DMS153 (cell line): ENCODE measurements at regions not wholly inside any gene's neighbourhood (a gene's known extent, or its start where the extent isn't known, plus 50 kb on each side); places are given as distances from the start of the nearest gene placed in this dataset.
"Not testable (repeated sequence)": the region's sequence is repeated elsewhere in the genome, so short reads cannot be mapped to it uniquely, and the experiment has no call there.

ENCODE experiments used
- DNase-seq: peaks from one replicate; lab custom pipeline; 2025; lab: John Stamatoyannopoulos, UW

- DNase-seq: no peak
Observed at GRCh38 chr15:66964111-66964738, 101.2 kb upstream of the SMAD3 start.

GRCh38 chr15:66964791-66965190 is 100.6 kb upstream of the SMAD3 start:
- DNase-seq: no peak

GRCh38 chr15:66965201-66965900 is 100.1 kb upstream of the SMAD3 start:
- DNase-seq: no peak

GRCh38 chr15:66966256-66966655 is 99.1 kb upstream of the SMAD3 start:
- DNase-seq: no peak

GRCh38 chr15:66968806-66969596 is 96.4 kb upstream of the SMAD3 start:
- DNase-seq: no peak

GRCh38 chr15:66974131-66974530 is 91.3 kb upstream of the SMAD3 start:
- not testable (repeated sequence) for DNase-seq

GRCh38 chr15:66976106-66976640 is 89.2 kb upstream of the SMAD3 start:
- DNase-seq: not testable (repeated sequence)

GRCh38 chr15:66980326-66980725 is 85.1 kb upstream of the SMAD3 start:
- not testable (repeated sequence) for DNase-seq

- DNase-seq: no peak
Observed at GRCh38 chr15:66981771-66982170, 83.6 kb upstream of the SMAD3 start.

- DNase-seq: no peak
Observed at GRCh38 chr15:66982250-66982649, 83.2 kb upstream of the SMAD3 start.

- no peak for DNase-seq
Observed at GRCh38 chr15:66982816-66983215, 82.6 kb upstream of the SMAD3 start.

GRCh38 chr15:66985653-66986052 is 79.7 kb upstream of the SMAD3 start:
- no peak for DNase-seq

- no peak for DNase-seq
Observed at GRCh38 chr15:66986951-66987350, 78.5 kb upstream of the SMAD3 start.

GRCh38 chr15:66993090-66993489 is 72.3 kb upstream of the SMAD3 start:
- DNase-seq: no peak

- DNase-seq: no peak
Observed at GRCh38 chr15:66993874-66994696, 71.3 kb upstream of the SMAD3 start.

- DNase-seq: no peak
Observed at GRCh38 chr15:66994927-66995656, 70.3 kb upstream of the SMAD3 start.

- DNase-seq: no peak
Observed at GRCh38 chr15:66996094-66996493, 69.3 kb upstream of the SMAD3 start.

GRCh38 chr15:66997212-66997611 is 68.2 kb upstream of the SMAD3 start:
- no peak for DNase-seq

GRCh38 chr15:66998234-66998633 is 67.2 kb upstream of the SMAD3 start:
- not testable (repeated sequence) for DNase-seq

GRCh38 chr15:66999046-66999968 is 66.1 kb upstream of the SMAD3 start:
- no peak for DNase-seq
